K562 (cell line): ENCODE measurements at regions not wholly inside any gene's neighbourhood (a gene's known extent, or its start where the extent isn't known, plus 50 kb on each side); places are given as distances from the start of the nearest gene placed in this dataset.

Experiments
- ATAC-seq: fragments of 200-7000 bp; cut with Tn5 transposase; 3 replicates; pipeline ENCODE4 v1.9.1; 2020; ENCODE audit warnings: moderate library complexity
- BruUV-seq: library from RNA; stranded (reverse); fragments of 400-500 nt; replicated peaks from 2 replicates; lab custom pipeline; 2021; lab: Mats Ljungman, UMichigan
- CTCF ChIA-PET: fragments of 300-600 bp; formaldehyde crosslinking; extraction: SDS; loops from one replicate; lab custom pipeline; 2021; ENCODE audit warnings: low intra/inter-chr PET ratio; lab: Yijun Ruan, JAX
- POLR2A ChIA-PET: fragments of 300-600, 350-650 bp; sonication (Branson Sonifier 250); formaldehyde crosslinking; extraction: SDS; loops from one replicate; lab custom pipeline; 2021; ENCODE audit warnings: antibody characterized with exemption, inconsistent platforms; lab: Yijun Ruan, JAX
- DNase-seq, 4 experiments: peaks; one replicate each; pipeline versions ENCODE4 v3.0.0 to v3.0.0-alpha.2; 2011 to 2018; ENCODE audit warnings: low spot score in 3 of 4, mixed read lengths in 3 of 4; ENCODE audit errors: extremely low read depth in 1 of 4
- FAIRE-seq: peaks from 2 replicates; lab custom pipeline; 2011; peaks lifted over from hg19 to GRCh38; lab: Jason Lieb, UNC
- H2AFZ ChIP-seq: 2 replicates; pipeline ENCODE4 v1.6.0; 2011; ENCODE audit warnings: low read depth, low read length, control low read depth, inconsistent platforms
- H3K27ac ChIP-seq: fragments of 200-600 bp; 3 replicates; pipeline ENCODE4 v1.8.0; 2011; ENCODE audit warnings: low read depth, mild to moderate bottlenecking, control low read depth, inconsistent platforms, low read length, moderate library complexity, mixed read lengths; ENCODE audit errors: extremely low read depth
- H3K27me3 ChIP-seq, 2 experiments: fragments of 300-600 bp in 1 of 2; 2 replicates in 1 of 2; 3 replicates in 1 of 2; pipeline versions ENCODE4 v1.6.0 to v1.8.0; 2011; ENCODE audit warnings: inconsistent platforms in 2 of 2, low read length in 2 of 2, mild to moderate bottlenecking in 1 of 2, mixed read lengths in 1 of 2, moderate library complexity in 1 of 2; ENCODE audit not compliant: control insufficient read depth in 2 of 2, insufficient read depth in 2 of 2
- H3K36me3 ChIP-seq: fragments of 300-600 bp; 3 replicates; pipeline ENCODE4 v1.8.0; 2011; ENCODE audit warnings: mild to moderate bottlenecking, low read length, inconsistent platforms; ENCODE audit not compliant: control insufficient read depth, insufficient read depth
- H3K4me1 ChIP-seq, 2 experiments: fragments of 200-600 bp in 1 of 2; replicated peaks in 1 of 2; 2 replicates in 1 of 2; 3 replicates in 1 of 2; pipeline versions ENCODE4 v1.5.1 to v1.8.0; 2011; ENCODE audit warnings: inconsistent platforms in 2 of 2, low read length in 2 of 2, mild to moderate bottlenecking in 1 of 2, mixed read lengths in 1 of 2, moderate library complexity in 1 of 2; ENCODE audit not compliant: control insufficient read depth in 2 of 2, insufficient read depth in 2 of 2
- H3K4me2 ChIP-seq: 2 replicates; pipeline ENCODE4 v1.6.1; 2011; ENCODE audit warnings: low read length, control low read depth, inconsistent platforms, mixed read lengths; ENCODE audit not compliant: insufficient read depth
- H3K4me3 ChIP-seq: fragments of 200-600 bp; sonication (generic), shearing (Covaris generic); 2 replicates; pipeline ENCODE4 v1.5.1; 2016; ENCODE audit warnings: control low read depth, inconsistent platforms
- H3K79me2 ChIP-seq: fragments of 200-600 bp; 3 replicates; pipeline ENCODE4 v1.8.0; 2011; ENCODE audit warnings: low read length, inconsistent platforms; ENCODE audit not compliant: control insufficient read depth, insufficient read depth
- H3K9ac ChIP-seq, 2 experiments: 2 replicates each; pipeline versions ENCODE4 v1.6.0 to v1.6.1; 2011; ENCODE audit warnings: low read depth in 2 of 2, low read length in 2 of 2, control low read depth in 1 of 2, inconsistent platforms in 1 of 2, mild to moderate bottlenecking in 1 of 2, mixed read lengths in 1 of 2; ENCODE audit not compliant: insufficient read depth in 1 of 2
- H3K9me1 ChIP-seq: one replicate; pipeline ENCODE4 v1.6.0; 2011; ENCODE audit warnings: inconsistent platforms, mild to moderate bottlenecking, low read length, moderate library complexity; ENCODE audit not compliant: control insufficient read depth, insufficient read depth
- H3K9me3 ChIP-seq: replicated peaks from 2 replicates; pipeline ENCODE4 v1.5.1; 2011; ENCODE audit warnings: low read depth, low read length, inconsistent platforms; ENCODE audit not compliant: control insufficient read depth, insufficient read depth
- H4K20me1 ChIP-seq: replicated peaks from 2 replicates; pipeline ENCODE4 v1.6.1; 2011; ENCODE audit warnings: low read length, inconsistent platforms, mixed read lengths; ENCODE audit not compliant: control insufficient read depth, insufficient read depth
- DNMT1 ChIP-seq: fragments of 450-650 bp; IDR thresholded peaks from 2 replicates; pipeline ENCODE4 v1.6.1; 2016; ENCODE audit warnings: antibody characterized with exemption, mild to moderate bottlenecking
- KHSRP ChIP-seq: fragments of 450-650 bp; IDR thresholded peaks from 2 replicates; pipeline ENCODE4 v1.6.1; 2017
- ZBTB40 ChIP-seq, 2 experiments: fragments of 450-650 bp in 1 of 2; sonication (generic) in 1 of 2; formaldehyde crosslinking in 1 of 2; IDR thresholded peaks; 2 replicates each; pipeline versions ENCODE4 v1.7.1 to v1.9.0; 2016 to 2022; ENCODE audit warnings: inconsistent platforms in 1 of 2, mild to moderate bottlenecking in 1 of 2, missing genetic modification reagents in 1 of 2
- WGBS: fragments of 100-300 bp; shearing (Covaris generic); methylation state at CpG from one replicate; pipeline ENCODE4 v1.1.6; 2016; ENCODE audit warnings: low coverage, mixed read lengths; ENCODE audit not compliant: insufficient coverage; ENCODE audit errors: missing lambda C conversion rate; 5-methylcytosine and 5-hydroxymethylcytosine counted together
- in situ Hi-C: fragments of 300-500 bp; cut with MboI; formaldehyde crosslinking; loops from 4 replicates; pipeline ENCODE4 v1.15.0; 2018; ENCODE audit warnings: inconsistent platforms, mixed read lengths
- intact Hi-C: fragments of 100-400 bp; cut with micrococcal nuclease; formaldehyde crosslinking; loops from 2 replicates; pipeline ENCODE4 v1.14.2; 2022

GRCh38 chr5:52409835-52410234 is 377.9 kb upstream of the ITGA1 start (continued):
- no peak for TF ChIP-seq ZBTB40 (IDR thresholded peaks at IDR 0.05)
- TF ChIP-seq ZBTB40 (CRISPR knock-in tag; IDR thresholded peaks at IDR 0.05), result no peak

DNA sequence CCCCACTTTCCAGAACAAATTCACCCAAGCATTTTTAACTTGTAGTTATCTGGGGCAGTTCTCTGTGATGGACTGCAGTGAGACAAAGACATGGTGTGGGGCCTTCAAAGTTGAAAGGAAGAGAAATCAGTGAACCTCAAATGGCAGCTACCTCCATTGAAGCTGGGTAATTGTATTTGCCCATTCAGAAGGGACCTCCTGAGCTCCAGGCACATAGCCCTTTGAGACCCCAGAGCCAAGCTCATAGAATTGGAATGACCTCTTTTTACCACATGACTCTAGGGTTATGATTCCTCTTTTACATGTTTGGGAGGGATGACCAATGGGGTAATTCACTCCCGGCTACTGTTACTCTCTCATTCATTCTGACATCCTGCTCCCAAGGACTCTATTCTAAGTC is 368.4 kb upstream of the ITGA1 start:
- Histone ChIP-seq H3K79me2 (no peaks in the 10 kb centered on the region), H2AFZ (no peak overlapping the region), H3K4me1 (no peaks in the 10 kb centered on the region), H3K27me3 (no peaks in the 10 kb centered on the region), H3K9me1 (no peaks in the 10 kb centered on the region), H3K9me3 (no peaks in the 10 kb centered on the region), H3K4me3 (no peak overlapping the region), H3K36me3 (no peaks in the 10 kb centered on the region)
- DNase-seq (no peak), ATAC-seq (no peak), FAIRE-seq (no peak)
- WGBS, result 0% methylated on average over 1 of the region's 1 CpG
- no TSS peak for BruUV-seq
- CTCF ChIA-PET, result no interaction called here
- no peak for TF ChIP-seq DNMT1
- TF ChIP-seq KHSRP, result no peak
- TF ChIP-seq, all 486 proteins: peak for 0
- no peaks in the 10 kb centered on the region for H4K20me1 ChIP-seq
- in situ Hi-C loops, result no loop called here
- H3K27ac ChIP-seq, result no peak overlapping the region
- no peak overlapping the region for H3K9ac ChIP-seq
- H3K4me2 ChIP-seq, result no peak overlapping the region
- POLR2A ChIA-PET, result no interaction called here
- intact Hi-C loops, result no loop called here
